ENCODE measurements at regions not wholly inside any gene's neighbourhood (a gene's known extent, or its start where the extent isn't known, plus 50 kb on each side); places are given as distances from the start of the nearest gene placed in this dataset.

DNA sequence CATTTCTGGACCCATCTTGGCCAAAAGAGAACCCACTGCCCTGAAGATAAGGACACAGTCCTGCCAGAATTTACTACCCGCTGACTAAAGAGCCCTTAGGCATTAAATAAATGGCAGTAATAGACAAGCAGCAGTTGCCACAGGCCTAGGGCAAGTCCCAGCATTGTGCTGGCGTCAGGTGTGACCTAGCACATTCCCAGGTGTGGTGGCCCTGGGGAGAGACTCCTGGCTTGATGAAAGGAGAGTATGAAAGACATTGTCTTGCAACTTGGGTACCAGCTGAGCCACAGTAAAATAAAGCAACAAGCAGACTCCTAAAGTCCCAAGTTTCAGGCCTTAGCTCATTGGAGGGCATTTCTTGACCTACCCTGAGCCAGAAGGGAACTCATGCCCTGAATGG lies 715.7 kb upstream of the SORCS1 start:
- DNase-seq (ENCODE audit: low spot score): no peak

DNA sequence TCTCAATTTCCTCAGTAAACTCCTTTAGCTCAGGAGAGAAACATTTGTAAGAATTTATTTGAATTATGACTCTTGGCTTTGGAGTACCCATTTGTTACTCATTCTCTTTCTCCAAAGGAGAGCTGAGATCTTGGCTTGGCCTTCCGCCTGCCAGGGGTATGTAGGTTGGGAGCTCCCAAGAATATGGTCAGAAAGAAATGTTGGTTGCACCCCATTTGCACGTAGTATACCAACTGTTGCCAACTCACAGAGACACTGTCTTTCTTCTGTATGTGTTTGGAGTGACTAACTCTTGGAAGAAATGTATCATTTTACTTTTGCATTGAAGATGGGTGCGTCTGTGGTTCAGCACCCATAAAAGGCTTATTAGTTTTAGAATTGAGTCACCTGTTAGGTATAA lies 708.5 kb upstream of the SORCS1 start:
- no peak for DNase-seq (ENCODE audit: low spot score)

DNA sequence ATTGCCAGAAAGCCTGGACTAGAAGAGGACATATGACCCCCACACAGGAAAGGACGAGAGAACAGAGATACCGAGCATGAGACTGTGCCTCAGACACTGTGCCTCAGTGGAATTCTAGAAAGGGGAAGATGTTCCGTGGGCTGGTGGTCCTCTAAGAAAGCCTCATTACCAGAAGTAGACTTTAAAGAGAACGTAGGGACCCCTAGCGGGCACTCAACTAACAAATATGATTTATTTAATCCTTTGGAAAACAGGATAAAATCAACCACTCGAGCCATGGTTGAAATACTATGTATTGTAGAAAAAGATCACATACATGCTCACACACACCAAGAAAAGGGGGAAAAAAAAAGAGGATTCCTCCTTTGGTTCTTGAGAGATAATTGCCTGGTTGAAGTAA lies 701.2 kb upstream of the SORCS1 start:
- DNase-seq (ENCODE audit: low spot score): no peak

DNA sequence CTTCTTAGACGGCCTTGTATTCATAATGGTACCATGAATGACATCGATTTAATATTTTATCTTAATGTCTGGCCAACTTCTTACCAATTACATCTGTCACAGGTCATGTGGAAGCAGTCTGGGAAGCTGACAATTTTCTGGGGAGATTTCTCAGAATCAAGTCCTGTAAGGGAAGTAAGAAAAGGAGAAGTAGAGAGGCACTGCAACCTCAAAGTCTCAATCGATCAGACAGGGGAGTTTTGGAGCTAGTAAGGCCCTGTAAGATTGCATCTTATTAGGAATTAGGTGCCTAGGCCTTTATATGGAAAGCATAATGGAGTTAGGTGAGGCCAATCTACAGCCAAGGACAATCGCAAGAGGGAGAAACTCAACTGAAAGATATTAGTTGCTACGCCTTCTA lies 694.6 kb upstream of the SORCS1 start:
- no peak for DNase-seq (ENCODE audit: low spot score)

DNA sequence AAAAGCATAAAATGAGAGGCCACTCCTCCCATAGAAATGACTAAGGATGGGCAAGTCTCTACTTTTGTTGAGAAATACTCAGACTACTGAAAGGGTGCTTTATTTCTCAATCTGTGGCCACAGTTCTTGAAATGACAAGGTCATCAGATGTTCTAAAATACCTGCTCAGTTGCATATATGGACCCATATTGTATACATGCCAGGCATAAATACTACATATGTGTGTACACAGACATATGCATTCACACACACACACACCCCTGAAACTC lies 691.5 kb upstream of the SORCS1 start:
- no peak for DNase-seq (ENCODE audit: low spot score)

DNA sequence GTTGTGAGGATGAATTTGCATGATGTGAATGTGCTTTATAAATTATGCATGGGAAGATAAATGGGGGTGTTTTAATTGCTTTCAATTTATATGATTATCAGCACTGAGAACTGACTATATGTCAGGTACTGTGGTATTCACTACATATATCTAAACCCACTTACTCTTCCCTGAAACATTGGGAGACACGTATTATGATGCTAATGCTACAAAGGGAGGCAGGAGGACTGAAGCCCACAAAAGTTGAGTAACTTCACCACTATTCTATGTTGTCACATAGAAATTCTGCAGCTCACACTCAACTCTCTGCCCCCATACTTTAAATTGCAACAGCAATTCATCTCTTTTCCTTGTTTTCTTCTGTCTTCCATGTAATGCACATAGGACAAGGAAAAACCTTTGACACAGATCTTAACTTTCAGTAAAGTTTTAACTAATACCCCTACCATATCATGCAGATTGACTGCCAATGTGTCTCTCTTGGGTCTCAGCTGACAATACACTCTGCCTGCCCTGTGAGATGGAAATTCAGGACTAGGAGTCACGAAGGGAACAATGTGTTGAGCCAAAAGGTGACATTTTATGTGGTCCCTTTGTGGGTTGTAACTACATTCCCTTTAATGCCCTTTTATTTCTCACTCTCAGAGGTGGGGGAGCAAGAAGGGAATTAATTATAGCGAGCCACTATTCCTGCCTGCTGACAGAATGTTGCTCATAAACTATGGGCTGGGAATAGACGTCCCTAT lies 691.0 kb upstream of the SORCS1 start:
- no peak for DNase-seq (ENCODE audit: low spot score)

DNA sequence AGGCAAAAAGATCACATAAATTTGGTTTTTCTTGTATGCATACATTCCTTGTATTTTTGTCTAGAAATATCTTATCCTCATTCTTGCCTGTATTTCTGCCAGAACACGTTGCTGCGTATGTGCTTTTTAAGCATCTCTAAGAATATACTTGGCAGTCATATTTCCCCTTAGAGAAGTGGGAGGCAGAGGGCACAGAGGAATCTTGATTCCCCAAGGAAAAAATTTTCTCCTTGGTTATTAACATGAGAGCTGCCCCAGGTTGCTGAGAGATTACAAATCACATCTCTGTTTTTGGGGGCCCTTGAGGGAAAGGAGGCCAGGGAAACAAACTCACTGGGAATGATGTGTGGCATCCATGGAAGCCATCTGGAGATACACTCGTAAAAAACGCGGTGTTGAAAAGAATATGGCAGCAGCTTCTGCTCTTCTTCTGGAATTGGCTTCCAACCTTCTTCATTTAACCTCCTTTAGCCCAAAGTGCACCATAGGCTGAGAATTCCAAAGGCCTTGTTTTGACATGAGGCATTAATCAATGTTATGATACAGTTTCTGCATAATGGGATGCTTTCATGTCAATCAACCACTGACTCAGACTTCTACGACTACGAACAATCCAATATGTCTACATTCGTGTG lies 684.3 kb upstream of the SORCS1 start:
- DNase-seq (ENCODE audit: low spot score): no peak

DNA sequence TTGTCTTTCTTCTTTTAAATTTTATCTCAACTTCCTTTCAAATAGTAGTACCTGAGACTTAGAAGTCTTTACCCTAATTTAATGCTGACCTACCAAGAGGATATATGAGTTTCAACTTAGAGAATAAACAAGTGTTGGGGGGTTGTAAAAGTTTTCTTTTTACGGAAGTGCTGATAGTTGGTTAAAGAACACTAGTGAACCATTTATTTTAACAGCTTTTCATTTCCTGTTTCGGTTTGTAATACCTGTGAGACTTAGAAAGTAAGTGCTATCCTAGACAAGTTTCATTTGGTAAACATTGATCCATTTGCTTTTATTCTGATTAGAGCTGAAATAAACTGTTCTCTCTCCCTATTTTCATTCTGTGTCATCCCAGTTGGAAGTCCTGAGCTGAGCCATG lies 683.1 kb upstream of the SORCS1 start:
- DNase-seq (ENCODE audit: low spot score): no peak

DNA sequence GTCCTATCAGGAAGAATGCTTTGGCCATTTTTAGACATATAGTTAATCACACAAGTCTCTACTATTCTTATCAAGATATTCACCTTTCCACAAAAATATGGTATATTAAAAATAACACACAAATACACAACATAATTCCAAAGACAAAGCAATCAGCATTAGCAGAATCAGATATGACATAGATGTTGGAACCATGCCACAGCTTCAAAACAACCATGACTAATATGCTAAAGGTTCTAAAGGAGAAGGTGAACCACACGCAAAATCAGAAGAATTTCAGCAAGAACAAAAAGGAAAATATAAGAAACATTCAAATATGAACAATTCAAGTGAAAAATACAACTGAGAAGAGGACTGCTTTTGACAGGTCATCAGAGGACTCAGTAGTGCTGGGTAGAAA lies 670.2 kb upstream of the SORCS1 start:
- DNase-seq (ENCODE audit: low spot score): no peak

DNA sequence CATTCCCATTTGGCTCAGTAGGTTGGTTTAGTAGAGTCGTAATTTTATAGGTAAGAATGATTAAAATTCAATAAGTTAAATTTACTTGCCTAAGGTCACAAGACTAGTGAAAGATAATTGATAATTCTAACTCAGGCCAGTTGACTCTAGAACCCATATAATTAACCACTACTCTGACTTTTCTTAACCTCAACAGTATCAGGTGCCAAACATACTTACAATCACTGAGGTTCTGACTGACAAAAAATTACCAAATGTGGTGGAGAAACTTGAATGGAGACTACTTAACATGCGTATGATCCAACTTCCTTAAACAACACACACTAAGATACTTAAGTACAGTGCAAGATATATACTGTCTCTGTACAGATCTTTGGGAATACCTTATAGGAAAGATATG lies 667.3 kb upstream of the SORCS1 start:
- no peak for DNase-seq (ENCODE audit: low spot score)

DNA sequence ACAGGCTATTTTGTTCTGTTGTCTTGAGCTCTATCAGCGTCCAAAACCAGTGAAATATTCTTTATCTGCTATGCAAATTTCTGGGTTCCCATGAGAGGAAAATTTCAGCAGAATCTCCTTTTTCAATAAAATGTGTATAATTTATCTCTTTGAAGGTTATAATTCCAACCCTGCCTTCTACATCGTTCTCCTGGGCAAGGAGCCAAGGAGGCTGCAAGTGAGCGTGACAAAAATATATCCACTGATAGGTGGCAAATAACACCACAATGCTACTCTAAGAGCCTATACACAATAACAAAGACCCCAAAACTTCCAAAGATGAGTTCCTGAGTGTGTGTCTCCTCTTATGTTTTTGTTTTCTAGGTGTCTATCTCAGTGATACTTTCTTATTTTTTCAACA lies 664.7 kb upstream of the SORCS1 start:
- DNase-seq (ENCODE audit: low spot score): no peak

DNA sequence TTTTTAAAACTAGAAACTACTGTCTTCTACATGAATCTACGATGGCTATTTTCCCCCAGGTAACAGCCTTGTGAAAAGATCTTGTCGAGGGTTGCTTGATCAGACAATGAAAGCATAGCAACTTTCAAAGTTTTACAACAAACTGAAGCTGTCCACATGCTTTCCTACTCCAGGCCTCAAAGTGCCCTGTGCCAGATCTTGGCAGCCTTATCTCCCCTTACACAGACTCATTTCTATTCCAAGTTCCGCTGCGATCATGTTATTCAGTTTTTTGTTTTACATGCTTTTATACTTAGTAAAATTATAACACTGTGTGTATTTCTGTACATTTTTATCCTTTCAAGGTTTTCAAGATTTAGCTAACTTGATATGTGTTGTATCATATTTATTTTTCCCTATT lies 661.7 kb upstream of the SORCS1 start:
- no peak for DNase-seq (ENCODE audit: low spot score)

DNA sequence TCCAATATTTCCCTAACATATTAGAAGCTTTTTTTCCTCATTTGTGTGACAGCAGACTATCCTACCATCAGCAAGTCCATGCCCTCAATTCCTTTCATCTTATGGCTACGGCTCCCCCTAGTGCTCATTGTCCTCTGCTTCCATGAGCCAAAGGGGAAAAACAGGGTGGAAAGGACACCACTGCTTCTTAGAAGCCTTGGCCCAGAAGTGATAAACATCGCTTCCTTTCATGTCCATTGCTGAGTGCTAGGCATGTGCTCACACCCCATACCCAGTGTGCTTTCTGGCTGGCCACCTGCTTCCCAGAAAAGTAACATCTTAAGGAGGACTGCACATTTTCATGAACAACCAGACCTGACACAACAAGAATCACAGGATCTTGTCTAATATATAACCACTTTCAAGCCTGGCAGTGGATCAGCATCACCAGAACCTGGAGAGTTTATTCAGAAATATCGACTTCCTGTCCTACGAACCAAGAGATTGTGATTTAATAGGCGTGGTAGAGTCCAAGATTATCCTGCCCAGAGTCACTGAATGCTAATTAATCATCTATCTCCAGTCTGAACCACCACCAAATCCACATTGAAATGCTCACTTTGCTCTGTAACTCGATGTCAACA lies 650.5 kb upstream of the SORCS1 start:
- no peak for DNase-seq (ENCODE audit: low spot score)

DNA sequence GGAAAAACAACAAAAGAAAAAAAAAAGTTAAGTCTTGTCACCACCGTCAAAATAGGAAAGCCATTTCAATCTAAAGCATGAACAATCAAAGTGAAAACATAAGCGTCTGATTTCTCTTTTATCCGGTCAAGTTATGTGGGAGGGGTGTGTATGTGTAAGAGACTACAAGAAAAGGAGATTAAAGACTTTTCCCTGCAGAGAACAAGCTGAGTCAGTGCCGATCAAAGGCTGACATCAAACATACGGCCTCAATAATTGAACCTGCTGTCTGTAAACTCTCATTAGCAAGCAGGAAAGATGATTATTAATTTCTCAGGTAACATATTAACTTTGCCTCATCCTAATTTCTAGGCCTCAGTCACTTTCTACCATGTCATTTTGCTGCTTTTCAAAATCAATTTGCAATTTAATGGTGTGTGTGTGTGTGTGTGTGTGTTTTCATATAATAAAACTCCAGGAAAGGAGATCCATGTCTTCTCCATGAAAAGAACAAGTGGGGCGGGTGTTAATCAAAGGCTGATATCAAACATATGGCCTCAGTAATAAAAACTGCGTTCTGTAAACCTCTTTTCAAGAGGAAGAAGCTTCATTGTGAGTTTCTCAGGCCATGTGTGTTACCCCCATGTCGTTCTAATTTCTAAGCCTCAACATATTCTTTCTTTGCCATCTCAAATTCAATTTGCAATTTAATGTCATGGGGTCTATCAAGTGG lies 649.1 kb upstream of the SORCS1 start:
- no peak for DNase-seq (ENCODE audit: low spot score)

DNA sequence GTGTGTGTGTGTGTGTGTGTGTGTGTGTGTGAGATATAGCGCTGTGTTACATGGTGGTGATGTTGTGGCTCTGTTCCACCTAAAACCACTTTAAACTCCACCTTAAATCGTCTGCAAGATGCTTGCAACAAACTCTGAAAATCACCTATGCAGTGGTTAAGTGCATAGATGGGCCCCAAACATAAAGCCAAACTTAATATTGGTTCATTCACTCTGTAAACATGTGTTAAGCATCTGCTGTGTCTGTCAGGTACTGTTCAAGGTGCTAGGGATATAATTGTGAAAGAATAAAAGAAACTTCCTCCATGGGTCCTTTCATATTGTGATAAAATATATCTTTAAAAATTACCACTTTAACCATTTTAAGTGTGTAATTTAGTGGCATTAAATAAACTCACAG lies 645.4 kb upstream of the SORCS1 start:
- DNase-seq (ENCODE audit: low spot score): no peak

DNA sequence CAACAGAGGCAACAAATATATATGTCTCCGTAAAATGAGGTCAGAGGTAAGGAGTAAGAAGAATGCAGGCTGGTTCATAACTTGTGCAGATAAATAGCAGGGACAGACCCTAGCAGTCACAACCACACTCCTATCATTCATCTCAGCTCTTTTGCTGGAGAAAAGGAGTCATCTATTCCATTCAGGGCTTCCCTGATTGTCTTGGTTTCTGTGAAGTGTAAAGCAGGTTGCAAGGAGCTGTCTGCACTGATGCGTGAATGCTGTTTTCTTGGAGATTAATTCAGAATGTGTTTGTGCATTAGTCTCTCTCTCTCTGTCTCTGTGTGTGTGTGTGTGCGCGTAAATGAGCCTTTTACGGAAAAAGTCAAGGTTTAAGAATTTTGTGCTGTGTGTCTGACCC lies 643.3 kb upstream of the SORCS1 start:
- no peak for DNase-seq (ENCODE audit: low spot score)

DNA sequence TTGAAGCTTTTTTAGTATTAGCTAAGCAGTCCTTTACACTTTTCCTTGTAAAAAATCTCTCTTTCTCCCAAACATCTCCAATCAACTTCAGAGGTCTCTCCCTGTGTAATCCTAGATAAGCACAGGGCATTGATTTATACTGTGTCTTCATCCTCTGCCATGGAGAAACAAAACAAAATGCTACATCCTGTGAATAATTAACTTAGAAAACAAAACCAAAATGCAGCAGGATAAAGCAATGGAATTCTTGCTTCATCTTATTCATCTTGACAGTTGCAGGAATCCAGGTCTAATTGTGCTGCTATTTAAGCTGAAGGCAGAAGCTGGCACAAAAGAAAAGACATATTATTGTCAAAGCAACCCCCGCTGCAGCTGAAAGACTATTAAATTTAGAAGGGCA lies 641.5 kb upstream of the SORCS1 start:
- no peak for DNase-seq (ENCODE audit: low spot score)

DNA sequence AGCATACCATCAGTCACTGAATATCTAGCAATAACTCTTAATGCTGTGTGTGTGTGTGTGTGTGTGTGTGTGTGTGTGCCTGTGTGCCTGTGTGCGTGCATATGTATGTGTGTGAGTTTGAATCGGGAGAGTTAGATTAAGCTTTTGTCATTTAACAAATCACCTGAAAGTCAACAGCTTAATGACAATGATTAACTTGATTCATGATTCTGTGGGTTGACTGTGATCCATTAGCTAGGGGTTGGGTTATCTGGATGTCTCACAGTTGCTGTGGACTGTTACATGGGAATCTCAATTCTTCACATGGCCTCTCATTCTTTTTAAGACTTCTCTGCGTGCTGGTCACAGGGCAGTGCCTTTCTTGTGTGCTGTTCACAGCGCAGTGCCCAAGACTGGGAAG lies 639.0 kb upstream of the SORCS1 start:
- no peak for DNase-seq (ENCODE audit: low spot score)

DNA sequence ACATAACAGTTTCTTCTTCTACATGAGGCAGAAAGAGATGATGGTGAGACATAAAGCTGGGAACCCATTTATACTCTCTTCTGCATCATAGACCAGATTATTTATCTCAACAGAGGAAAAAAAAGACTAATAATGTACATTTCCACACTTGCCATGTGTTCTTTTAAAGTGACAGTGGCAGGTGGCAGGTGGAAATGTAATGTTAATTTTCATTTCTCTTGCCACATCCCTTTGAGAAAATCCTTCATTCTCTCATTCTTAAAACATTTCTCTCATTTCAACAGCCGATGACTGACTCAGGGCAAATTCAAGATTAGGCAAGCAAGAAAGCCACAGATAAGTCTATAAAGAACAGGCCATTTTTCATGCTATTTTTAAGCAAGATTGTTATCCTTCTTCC lies 635.6 kb upstream of the SORCS1 start:
- no peak for DNase-seq (ENCODE audit: low spot score)

DNA sequence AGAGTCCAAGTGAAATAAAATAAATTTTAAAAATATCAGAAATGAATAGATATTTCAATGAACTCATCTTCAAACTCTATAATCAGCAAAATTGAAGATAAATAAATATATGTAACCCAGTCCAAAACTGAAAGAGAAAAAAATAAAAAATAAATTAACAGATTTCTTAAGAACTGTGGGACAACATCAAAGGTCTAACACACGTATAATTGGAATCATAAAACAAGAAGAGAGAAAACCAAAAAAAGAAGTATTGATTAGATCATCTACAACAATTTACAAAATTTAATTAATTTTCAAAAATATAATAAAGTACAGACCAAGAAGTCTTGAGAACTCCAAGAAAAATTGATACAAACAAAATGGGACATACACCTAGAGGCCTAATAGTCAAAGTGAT lies 625.8 kb upstream of the SORCS1 start:
- no peak for DNase-seq (ENCODE audit: low spot score)

DNA sequence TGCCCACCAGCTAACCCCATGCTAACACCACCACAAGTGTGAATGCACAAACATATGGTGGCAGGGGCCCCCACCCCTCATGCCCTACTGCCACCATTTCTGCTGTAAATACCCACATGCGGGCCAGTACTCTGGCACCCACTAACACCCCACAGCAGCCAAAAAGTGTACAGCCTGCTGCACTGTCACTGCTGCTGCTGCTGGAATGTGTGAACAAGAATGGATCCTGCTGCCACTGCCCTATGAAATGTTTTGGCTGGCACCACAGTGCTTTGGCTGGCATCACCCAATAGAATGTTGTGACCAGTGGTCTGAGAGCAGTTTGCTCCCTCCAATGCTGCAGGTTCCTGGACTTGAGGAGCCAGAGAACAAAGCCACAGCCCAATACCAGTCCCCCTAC lies 606.6 kb upstream of the SORCS1 start:
- no peak for DNase-seq (ENCODE audit: low spot score)

DNA sequence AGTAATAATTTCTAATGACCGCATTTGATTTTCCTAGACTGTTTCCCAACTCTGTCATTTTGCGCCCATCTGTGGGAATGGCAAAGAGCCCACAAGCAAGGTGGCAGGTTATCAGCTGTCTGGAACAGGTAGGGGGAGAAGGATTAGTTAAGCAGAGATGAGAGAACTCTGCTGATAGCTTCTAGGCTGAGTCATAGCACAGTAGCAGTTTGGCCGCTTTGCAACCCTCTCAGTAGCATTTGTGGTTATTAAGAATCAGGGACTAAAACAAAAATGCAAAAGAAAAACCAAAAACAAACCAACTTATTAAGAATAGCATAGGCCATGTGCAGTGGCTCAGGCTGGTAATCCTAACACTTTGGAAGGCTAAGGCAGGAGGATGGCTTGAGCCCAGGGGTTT lies 602.7 kb upstream of the SORCS1 start:
- no peak for DNase-seq (ENCODE audit: low spot score)

DNA sequence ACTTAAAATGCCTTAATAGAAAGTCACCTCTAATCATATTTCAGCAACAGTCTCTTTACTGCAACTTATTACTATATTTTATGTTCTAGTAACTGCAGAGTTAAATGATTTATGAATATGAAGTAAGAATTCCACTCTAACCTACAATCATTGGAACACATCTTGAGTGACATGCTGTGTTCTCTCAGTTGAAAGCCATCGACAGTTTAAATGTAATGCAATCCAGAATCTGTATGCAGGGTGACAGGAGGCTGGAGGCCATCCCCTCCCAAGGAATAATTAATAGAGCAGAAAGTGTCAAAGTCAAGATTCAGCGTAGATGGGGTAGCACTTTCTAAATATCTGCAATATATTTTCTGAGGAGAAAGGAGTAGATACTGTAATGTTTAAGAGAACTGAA lies 590.3 kb upstream of the SORCS1 start:
- no peak for DNase-seq (ENCODE audit: low spot score)

Measured in mesenteric fat pad (tissue), 1 donor.